Panc1 (cell line): ENCODE measurements at regions not wholly inside any gene's neighbourhood (a gene's known extent, or its start where the extent isn't known, plus 50 kb on each side); places are given as distances from the start of the nearest gene placed in this dataset.

ENCODE experiments used
- ATAC-seq: fragments of 200-7000 bp; cut with Tn5 transposase; 2 replicates; pipeline ENCODE4 v1.9.1; 2020; ENCODE audit warnings: mild to moderate bottlenecking, moderate library complexity
- BruUV-seq: library from RNA; stranded (reverse); fragments of 400-500 nt; replicated peaks from 2 replicates; lab custom pipeline; 2021; lab: Mats Ljungman, UMichigan
- CTCF ChIA-PET: fragments of 300-600 bp; sonication (Branson Sonifier 250); formaldehyde crosslinking; loops from one replicate; lab custom pipeline; 2022; ENCODE audit warnings: antibody characterized with exemption; lab: Charles Lee
- POLR2A ChIA-PET: fragments of 300-600 bp; sonication (Branson Sonifier 250); formaldehyde crosslinking; loops from one replicate; lab custom pipeline; 2022; ENCODE audit warnings: antibody characterized with exemption; lab: Charles Lee
- DNase-seq: peaks from one replicate; pipeline ENCODE4 v3.0.0-alpha.2; 2010; ENCODE audit warnings: low read depth, low spot score
- H3K27ac ChIP-seq: 2 replicates; pipeline ENCODE4 v1.5.1; 2011; ENCODE audit warnings: mild to moderate bottlenecking, low read length, inconsistent platforms
- H3K27me3 ChIP-seq: fragments of 200-500 bp; sonication (Bioruptor generic); 2 replicates; pipeline ENCODE4 v1.6.0; 2014; ENCODE audit warnings: low read length, inconsistent platforms; ENCODE audit not compliant: control insufficient read depth, insufficient read depth
- H3K36me3 ChIP-seq: fragments of 200-500 bp; sonication (Bioruptor generic); 2 replicates; pipeline ENCODE4 v1.5.1; 2014; ENCODE audit warnings: inconsistent platforms, mild to moderate bottlenecking, low read length, moderate library complexity; ENCODE audit not compliant: control insufficient read depth, insufficient read depth
- H3K4me1 ChIP-seq: 2 replicates; pipeline ENCODE4 v1.5.1; 2011; ENCODE audit warnings: inconsistent platforms, mild to moderate bottlenecking, low read length, moderate library complexity; ENCODE audit not compliant: control insufficient read depth, insufficient read depth
- H3K4me3 ChIP-seq, 2 experiments: 2 replicates each; pipeline ENCODE4 v1.5.1; 2011 to 2012; ENCODE audit warnings: low read depth in 2 of 2, low read length in 2 of 2, mild to moderate bottlenecking in 2 of 2, inconsistent platforms in 1 of 2, moderate library complexity in 1 of 2
- H3K9me3 ChIP-seq: fragments of 200-500 bp; sonication (Bioruptor generic); 2 replicates; pipeline ENCODE4 v1.5.1; 2014; ENCODE audit warnings: low read depth, mild to moderate bottlenecking, inconsistent platforms, low read length, moderate library complexity; ENCODE audit not compliant: control insufficient read depth, insufficient read depth
- POLR2AphosphoS5 ChIP-seq: IDR thresholded peaks from 2 replicates; pipeline ENCODE4 v1.6.1; 2012; ENCODE audit warnings: mild to moderate bottlenecking, low read depth, low read length, moderate library complexity
- SIN3A ChIP-seq: IDR thresholded peaks from 2 replicates; pipeline ENCODE4 v1.6.1; 2012; ENCODE audit warnings: low read depth, mild to moderate bottlenecking, low read length, moderate library complexity, borderline replicate concordance; ENCODE audit not compliant: insufficient read depth
- TCF7L2 ChIP-seq: IDR thresholded peaks from 2 replicates; pipeline ENCODE4 v1.6.1; 2011; ENCODE audit warnings: mild to moderate bottlenecking, low read depth, low read length, inconsistent platforms
- in situ Hi-C: cut with HindIII; loops from 2 replicates; pipeline ENCODE4 v1.10.0; 2016; ENCODE audit warnings: low sequenced_read_pairs, low pct_unique_long_range_greater_than_20kb
- intact Hi-C: fragments of 100-400 bp; cut with micrococcal nuclease; formaldehyde crosslinking; loops from one replicate; pipeline ENCODE4 v1.10.0; 2022; ENCODE audit not compliant: unreplicated experiment
- TF ChIP-seq, protein P1 (sequence below), 2 experiments: IDR thresholded peaks; 2 replicates each; pipeline ENCODE4 v1.6.1; 2011 to 2012; ENCODE audit warnings: low read depth in 2 of 2, control low read depth in 1 of 2, low read length in 1 of 2, mild to moderate bottlenecking in 1 of 2, moderate library complexity in 1 of 2; ENCODE audit not compliant: insufficient read depth in 1 of 2
- TF ChIP-seq, protein P2 (sequence below): fragments of 450-650 bp; IDR thresholded peaks from 2 replicates; pipeline ENCODE4 v1.5.1; 2017; ENCODE audit warnings: mild to moderate bottlenecking

DNA sequence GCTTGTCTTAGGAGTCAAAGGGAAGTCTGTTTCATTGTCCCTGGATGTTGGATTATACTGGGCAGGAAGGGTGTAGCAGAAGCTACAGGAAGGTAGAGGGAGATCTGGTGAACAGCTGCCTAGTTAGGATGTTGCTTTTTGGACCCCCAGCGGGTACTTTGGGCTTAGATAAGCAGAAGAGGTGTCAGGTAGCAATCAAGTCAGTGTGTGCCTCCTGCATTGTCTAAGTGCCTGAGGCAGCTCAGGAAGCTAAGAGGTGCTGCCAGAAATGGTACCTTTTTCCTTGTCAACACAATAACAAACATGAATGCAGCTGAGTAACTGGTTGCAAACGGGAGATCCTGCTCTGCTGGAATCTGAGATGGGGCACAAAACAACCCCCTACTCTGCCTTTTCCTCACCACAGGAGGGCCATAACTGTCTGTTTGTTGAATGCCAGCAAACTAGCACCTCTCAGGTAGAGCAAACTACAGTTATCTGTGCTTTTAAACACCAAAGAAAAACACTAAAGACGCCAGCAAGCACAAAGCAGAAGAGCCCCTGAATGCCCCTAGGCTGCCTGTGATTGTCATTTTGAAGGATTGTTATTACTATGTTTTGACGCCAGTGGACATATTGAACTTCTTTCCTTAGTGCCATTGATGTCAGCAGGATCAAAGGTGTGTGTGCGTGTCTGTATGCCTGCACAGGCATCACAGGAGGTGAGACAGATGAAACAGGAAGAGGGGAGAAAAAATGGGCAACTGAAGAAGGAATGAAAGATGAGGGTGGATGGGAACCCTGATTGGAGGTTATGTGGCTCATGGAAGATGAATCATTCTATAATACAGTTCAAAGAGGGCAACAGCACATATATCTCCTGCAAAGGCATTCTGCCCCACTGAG, 151.4 kb downstream of the ETAA1 start:
- no peaks in the 10 kb centered on the region for H3K27me3 ChIP-seq
- ChIA-PET POLR2A (no interaction called here), CTCF (no interaction called here)
- DNase-seq (no peak), ATAC-seq (no peak)
- BruUV-seq: no TSS peak
- no peak overlapping the region for H3K4me3 ChIP-seq
- H3K27ac ChIP-seq: no peak overlapping the region
- H3K36me3 ChIP-seq: no peaks in the 10 kb centered on the region
- in situ Hi-C loops: no loop called here
- intact Hi-C loops: no loop called here
- TF ChIP-seq POLR2AphosphoS5 (no peak), SIN3A (no peak), TCF7L2 (no peak)
- TF ChIP-seq, protein P1, sequence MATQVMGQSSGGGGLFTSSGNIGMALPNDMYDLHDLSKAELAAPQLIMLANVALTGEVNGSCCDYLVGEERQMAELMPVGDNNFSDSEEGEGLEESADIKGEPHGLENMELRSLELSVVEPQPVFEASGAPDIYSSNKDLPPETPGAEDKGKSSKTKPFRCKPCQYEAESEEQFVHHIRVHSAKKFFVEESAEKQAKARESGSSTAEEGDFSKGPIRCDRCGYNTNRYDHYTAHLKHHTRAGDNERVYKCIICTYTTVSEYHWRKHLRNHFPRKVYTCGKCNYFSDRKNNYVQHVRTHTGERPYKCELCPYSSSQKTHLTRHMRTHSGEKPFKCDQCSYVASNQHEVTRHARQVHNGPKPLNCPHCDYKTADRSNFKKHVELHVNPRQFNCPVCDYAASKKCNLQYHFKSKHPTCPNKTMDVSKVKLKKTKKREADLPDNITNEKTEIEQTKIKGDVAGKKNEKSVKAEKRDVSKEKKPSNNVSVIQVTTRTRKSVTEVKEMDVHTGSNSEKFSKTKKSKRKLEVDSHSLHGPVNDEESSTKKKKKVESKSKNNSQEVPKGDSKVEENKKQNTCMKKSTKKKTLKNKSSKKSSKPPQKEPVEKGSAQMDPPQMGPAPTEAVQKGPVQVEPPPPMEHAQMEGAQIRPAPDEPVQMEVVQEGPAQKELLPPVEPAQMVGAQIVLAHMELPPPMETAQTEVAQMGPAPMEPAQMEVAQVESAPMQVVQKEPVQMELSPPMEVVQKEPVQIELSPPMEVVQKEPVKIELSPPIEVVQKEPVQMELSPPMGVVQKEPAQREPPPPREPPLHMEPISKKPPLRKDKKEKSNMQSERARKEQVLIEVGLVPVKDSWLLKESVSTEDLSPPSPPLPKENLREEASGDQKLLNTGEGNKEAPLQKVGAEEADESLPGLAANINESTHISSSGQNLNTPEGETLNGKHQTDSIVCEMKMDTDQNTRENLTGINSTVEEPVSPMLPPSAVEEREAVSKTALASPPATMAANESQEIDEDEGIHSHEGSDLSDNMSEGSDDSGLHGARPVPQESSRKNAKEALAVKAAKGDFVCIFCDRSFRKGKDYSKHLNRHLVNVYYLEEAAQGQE (IDR thresholded peaks at IDR 0.05; ENCODE audit: insufficient read depth in 1 of 2, low read depth in 2 of 2, low read length in 1 of 2): no peak
- TF ChIP-seq, protein P2, sequence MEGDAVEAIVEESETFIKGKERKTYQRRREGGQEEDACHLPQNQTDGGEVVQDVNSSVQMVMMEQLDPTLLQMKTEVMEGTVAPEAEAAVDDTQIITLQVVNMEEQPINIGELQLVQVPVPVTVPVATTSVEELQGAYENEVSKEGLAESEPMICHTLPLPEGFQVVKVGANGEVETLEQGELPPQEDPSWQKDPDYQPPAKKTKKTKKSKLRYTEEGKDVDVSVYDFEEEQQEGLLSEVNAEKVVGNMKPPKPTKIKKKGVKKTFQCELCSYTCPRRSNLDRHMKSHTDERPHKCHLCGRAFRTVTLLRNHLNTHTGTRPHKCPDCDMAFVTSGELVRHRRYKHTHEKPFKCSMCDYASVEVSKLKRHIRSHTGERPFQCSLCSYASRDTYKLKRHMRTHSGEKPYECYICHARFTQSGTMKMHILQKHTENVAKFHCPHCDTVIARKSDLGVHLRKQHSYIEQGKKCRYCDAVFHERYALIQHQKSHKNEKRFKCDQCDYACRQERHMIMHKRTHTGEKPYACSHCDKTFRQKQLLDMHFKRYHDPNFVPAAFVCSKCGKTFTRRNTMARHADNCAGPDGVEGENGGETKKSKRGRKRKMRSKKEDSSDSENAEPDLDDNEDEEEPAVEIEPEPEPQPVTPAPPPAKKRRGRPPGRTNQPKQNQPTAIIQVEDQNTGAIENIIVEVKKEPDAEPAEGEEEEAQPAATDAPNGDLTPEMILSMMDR: no peak
- H3K4me1 ChIP-seq: no peaks in the 10 kb centered on the region
- H3K9me3 ChIP-seq: no peaks in the 10 kb centered on the region

DNA sequence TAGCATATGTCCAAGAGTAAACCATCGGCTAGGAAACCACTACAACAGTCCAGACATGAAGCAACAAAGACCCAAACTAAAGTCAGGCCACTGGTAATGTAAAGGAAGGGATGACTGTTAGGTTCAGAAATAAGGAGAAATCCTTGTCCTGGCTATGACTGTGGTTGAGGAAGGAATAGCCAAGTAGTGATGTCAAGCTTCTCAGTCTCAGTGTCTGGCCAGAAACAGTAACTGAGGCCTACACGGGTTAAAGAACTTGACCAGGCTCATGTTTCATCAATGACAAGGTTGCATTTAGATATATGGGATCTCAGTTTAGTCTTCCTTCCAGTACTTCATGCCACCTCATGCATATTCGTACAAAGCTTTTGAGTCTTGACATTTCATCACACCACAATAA, 162.0 kb downstream of the ETAA1 start:
- POLR2A ChIA-PET: no interaction called here

More for the DNA sequence above, 162.0 kb downstream of the ETAA1 start:
- Histone ChIP-seq H3K27me3 (no peaks in the 10 kb centered on the region), H3K4me3 (no peak overlapping the region), H3K9me3 (no peaks in the 10 kb centered on the region), H3K27ac (no peak overlapping the region), H3K36me3 (no peaks in the 10 kb centered on the region), H3K4me1 (no peaks in the 10 kb centered on the region)
- ATAC-seq: no peak
- DNase-seq: no peak
- in situ Hi-C loops: no loop called here
- intact Hi-C loops: no loop called here
- BruUV-seq: no TSS peak
- TF ChIP-seq, protein P2: no peak
- no peak for TF ChIP-seq POLR2AphosphoS5
- TF ChIP-seq, protein P1 (IDR thresholded peaks at IDR 0.05; ENCODE audit: insufficient read depth in 1 of 2, low read depth in 2 of 2, low read length in 1 of 2): no peak
- TF ChIP-seq TCF7L2: no peak
- no peak for TF ChIP-seq SIN3A
- CTCF ChIA-PET: no interaction called here
